OCI-LY7 (cell line): ENCODE measurements at regions not wholly inside any gene's neighbourhood (a gene's known extent, or its start where the extent isn't known, plus 50 kb on each side); places are given as distances from the start of the nearest gene placed in this dataset.

Experiments used
- BruUV-seq: library from RNA; stranded (reverse); fragments of 400-500 nt; replicated peaks from 2 replicates; lab custom pipeline; 2021; lab: Mats Ljungman, UMichigan
- CTCF ChIA-PET: fragments of 300-600 bp; sonication (Branson Sonifier 250); formaldehyde crosslinking; loops from one replicate; lab custom pipeline; 2022; ENCODE audit warnings: antibody characterized with exemption; ENCODE audit not compliant: unreplicated experiment; lab: Charles Lee
- POLR2A ChIA-PET: fragments of 300-600 bp; sonication (Branson Sonifier 250); formaldehyde crosslinking; loops from one replicate; lab custom pipeline; 2022; ENCODE audit warnings: antibody characterized with exemption; lab: Charles Lee
- DNase-seq: peaks from one replicate; pipeline ENCODE4 v3.0.0-alpha.2; 2015; ENCODE audit warnings: low spot score
- H2AFZ ChIP-seq: fragments of 200-600 bp; sonication (generic), shearing (Covaris generic); 2 replicates; pipeline ENCODE4 v1.6.1; 2014; ENCODE audit warnings: mild to moderate bottlenecking, antibody characterized with exemption, low read length, moderate library complexity
- H3K27ac ChIP-seq: fragments of 200-600 bp; sonication (generic); 2 replicates; pipeline ENCODE4 v1.5.1; 2014; ENCODE audit warnings: mixed run types, low read depth, mild to moderate bottlenecking, moderate library complexity, low read length, inconsistent platforms; ENCODE audit not compliant: poor library complexity, severe bottlenecking
- H3K36me3 ChIP-seq: fragments of 200-600 bp; sonication (generic); 2 replicates; pipeline ENCODE4 v1.6.1; 2014; ENCODE audit warnings: mild to moderate bottlenecking, antibody characterized with exemption, low read length, moderate library complexity, mixed read lengths; ENCODE audit not compliant: insufficient read depth
- H3K4me1 ChIP-seq: fragments of 200-600 bp; sonication (generic); 2 replicates; pipeline ENCODE4 v1.5.1; 2014; ENCODE audit warnings: mild to moderate bottlenecking, low read length; ENCODE audit not compliant: insufficient read depth, poor library complexity, severe bottlenecking
- H3K4me2 ChIP-seq: fragments of 200-600 bp; sonication (generic); 2 replicates; pipeline ENCODE4 v1.6.1; 2014; ENCODE audit warnings: mild to moderate bottlenecking, low read length
- H3K4me3 ChIP-seq: fragments of 200-600 bp; sonication (generic); 2 replicates; pipeline ENCODE4 v1.5.1; 2014; ENCODE audit warnings: mild to moderate bottlenecking, low read depth, low read length; ENCODE audit not compliant: poor library complexity, severe bottlenecking
- H3K79me2 ChIP-seq: fragments of 200-600 bp; sonication (generic); 2 replicates; pipeline ENCODE4 v1.6.1; 2016; ENCODE audit warnings: low read depth, mild to moderate bottlenecking, low read length, moderate library complexity, mixed read lengths; ENCODE audit not compliant: insufficient read depth
- H3K9me2 ChIP-seq: fragments of 200-600 bp; sonication (generic); 2 replicates; pipeline ENCODE4 v1.6.1; 2016; ENCODE audit warnings: mild to moderate bottlenecking, low read length, mixed read lengths; ENCODE audit not compliant: insufficient read depth
- H3K9me3 ChIP-seq: fragments of 200-600 bp; sonication (generic); 2 replicates; pipeline ENCODE4 v1.6.1; 2014; ENCODE audit warnings: mild to moderate bottlenecking, mixed run types, low read length, mixed read lengths
- H4K20me1 ChIP-seq: fragments of 200-600 bp; sonication (generic); 2 replicates; pipeline ENCODE4 v1.6.1; 2014; ENCODE audit warnings: mild to moderate bottlenecking, antibody characterized with exemption, low read length, moderate library complexity, mixed read lengths; ENCODE audit not compliant: insufficient read depth
- CTCF ChIP-seq: fragments of 200-600 bp; sonication (generic); conservative IDR thresholded peaks from 2 replicates; pipeline ENCODE4 v1.5.1; 2014; ENCODE audit warnings: mild to moderate bottlenecking, antibody characterized with exemption, low read length, moderate library complexity, mixed read lengths
- EZH2phosphoT487 ChIP-seq: fragments of 200-600 bp; sonication (generic); IDR thresholded peaks from 2 replicates; pipeline ENCODE4 v1.6.1; 2018; ENCODE audit warnings: low read depth, borderline replicate concordance, mild to moderate bottlenecking, mixed run types, antibody characterized with exemption, low read length, moderate library complexity, mixed read lengths
- intact Hi-C: fragments of 100-400 bp; cut with micrococcal nuclease; formaldehyde crosslinking; loops from one replicate; pipeline ENCODE4 v1.10.0; 2022; ENCODE audit not compliant: unreplicated experiment

GRCh38 chr7:17153536-17153935 is 144.9 kb upstream of the AHR start:
- Histone ChIP-seq H3K79me2 (no peaks in the 10 kb centered on the region), H3K9me3 (no peaks in the 10 kb centered on the region), H2AFZ (no peak overlapping the region), H3K4me3 (no peak overlapping the region), H4K20me1 (no peaks in the 10 kb centered on the region), H3K36me3 (no peaks in the 10 kb centered on the region), H3K4me1 (no peaks in the 10 kb centered on the region), H3K9me2 (no peaks in the 10 kb centered on the region), H3K27ac (no peak overlapping the region), H3K4me2 (no peak overlapping the region)
- CTCF ChIA-PET: no interaction called here
- intact Hi-C loops: no loop called here
- POLR2A ChIA-PET: interaction anchor here (0.6 kb wide), 2 partner anchors 57 to 849 kb away, joined by 3 to 6 read pairs; no protein-coding TSS in a partner anchor
- TF ChIP-seq EZH2phosphoT487 (no peak), CTCF (no peak)
- BruUV-seq: no TSS peak
- DNase-seq: no peak

GRCh38 chr7:17155529-17155928 is 142.9 kb upstream of the AHR start:
- DNase-seq: no peak
- TF ChIP-seq EZH2phosphoT487 (no peak), CTCF (no peak)
- intact Hi-C loops: no loop called here
- H2AFZ ChIP-seq: no peak overlapping the region
- H3K27ac ChIP-seq: no peak overlapping the region
- H3K9me3 ChIP-seq: no peaks in the 10 kb centered on the region
- H4K20me1 ChIP-seq: no peaks in the 10 kb centered on the region
- ChIA-PET CTCF (no interaction called here), POLR2A (no interaction called here)
- H3K36me3 ChIP-seq: no peaks in the 10 kb centered on the region
- no peak overlapping the region for H3K4me3 ChIP-seq
- no peaks in the 10 kb centered on the region for H3K9me2 ChIP-seq
- BruUV-seq: no TSS peak
- H3K4me1 ChIP-seq: no peaks in the 10 kb centered on the region
- no peaks in the 10 kb centered on the region for H3K79me2 ChIP-seq
- no peak overlapping the region for H3K4me2 ChIP-seq

DNA sequence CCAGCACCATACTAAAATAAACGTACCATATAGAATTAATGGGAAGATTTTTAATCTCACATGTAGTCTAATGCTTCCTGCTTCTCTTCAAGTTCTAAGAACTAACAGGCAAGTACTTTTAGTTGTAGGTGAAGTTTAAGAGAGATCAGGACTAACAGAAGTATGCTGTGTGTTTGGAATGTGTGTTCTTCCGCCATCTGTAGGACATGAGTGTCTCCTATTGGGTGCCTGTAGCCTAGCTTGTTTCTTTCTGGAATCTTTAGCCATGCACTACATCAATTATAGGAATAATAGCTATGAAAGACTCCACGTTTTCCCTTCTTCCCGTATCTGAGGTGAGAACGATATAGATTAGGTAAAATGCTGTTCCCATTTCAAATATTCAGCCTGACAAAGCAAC is 140.2 kb upstream of the AHR start:
- no peaks in the 10 kb centered on the region for H3K79me2 ChIP-seq
- no peaks in the 10 kb centered on the region for H3K36me3 ChIP-seq
- H4K20me1 ChIP-seq: no peaks in the 10 kb centered on the region
- H3K4me1 ChIP-seq: no peaks in the 10 kb centered on the region
- CTCF ChIA-PET: no interaction called here
- H3K9me3 ChIP-seq: no peaks in the 10 kb centered on the region
- no peaks in the 10 kb centered on the region for H3K9me2 ChIP-seq
- no TSS peak for BruUV-seq
- TF ChIP-seq CTCF: no peak
- no peak for TF ChIP-seq EZH2phosphoT487
- intact Hi-C loops: no loop called here
- H2AFZ ChIP-seq: no peak overlapping the region
- no peak for DNase-seq
- POLR2A ChIA-PET: no interaction called here
- H3K4me2 ChIP-seq: no peak overlapping the region
- H3K27ac ChIP-seq: no peak overlapping the region
- no peak overlapping the region for H3K4me3 ChIP-seq
